ENCODE measurements at regions not wholly inside any gene's neighbourhood (a gene's known extent, or its start where the extent isn't known, plus 50 kb on each side); places are given as distances from the start of the nearest gene placed in this dataset.

DNA sequence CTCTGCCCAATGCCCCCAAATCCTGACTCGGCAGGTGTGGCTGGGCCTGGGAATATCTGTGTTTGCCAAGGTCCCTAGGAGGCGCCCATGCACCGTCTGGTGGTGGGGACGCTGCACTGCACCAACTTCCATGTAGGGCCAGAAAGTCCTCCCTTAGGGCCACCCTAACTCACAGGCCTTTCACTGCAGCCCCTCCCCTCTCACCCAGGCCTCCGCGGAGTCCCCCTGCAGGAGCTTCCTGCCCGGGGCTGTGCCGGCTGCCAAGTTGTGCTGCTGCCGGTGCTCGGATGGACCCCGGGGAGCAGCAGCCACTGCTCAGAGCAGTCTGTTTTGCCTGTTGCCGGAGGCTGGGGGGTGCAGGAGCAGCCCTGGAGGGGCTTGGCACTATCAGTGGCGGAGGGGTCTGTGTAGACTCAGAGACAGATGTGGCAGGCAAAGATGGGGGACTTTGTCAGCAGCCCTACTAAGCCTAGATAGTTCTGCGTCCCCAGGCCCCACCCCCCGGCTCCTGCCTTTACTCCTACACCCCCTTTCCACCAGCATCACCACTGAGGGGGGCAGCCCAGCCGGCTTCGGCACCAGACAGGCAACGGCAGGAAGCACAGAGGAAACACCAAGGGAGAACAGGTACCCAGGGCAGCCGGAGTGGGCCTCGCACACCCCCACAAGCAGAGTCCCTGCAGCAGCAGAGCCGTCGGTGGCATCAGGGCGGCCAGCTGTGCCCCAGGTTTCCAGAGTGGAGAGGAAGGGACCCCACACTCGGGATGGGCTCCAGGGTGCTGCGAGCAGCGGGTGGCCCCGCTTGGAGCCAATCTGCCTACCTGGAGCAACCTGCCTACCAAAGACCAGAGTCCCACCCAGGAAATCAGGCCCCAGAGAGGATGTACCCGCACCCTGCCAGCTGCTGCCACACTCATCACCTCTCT lies 124.3 kb downstream of the TRIM29 start:
- no peak for TF ChIP-seq POLR2A (IDR thresholded peaks at IDR 0.05)
- TF ChIP-seq, protein P1, sequence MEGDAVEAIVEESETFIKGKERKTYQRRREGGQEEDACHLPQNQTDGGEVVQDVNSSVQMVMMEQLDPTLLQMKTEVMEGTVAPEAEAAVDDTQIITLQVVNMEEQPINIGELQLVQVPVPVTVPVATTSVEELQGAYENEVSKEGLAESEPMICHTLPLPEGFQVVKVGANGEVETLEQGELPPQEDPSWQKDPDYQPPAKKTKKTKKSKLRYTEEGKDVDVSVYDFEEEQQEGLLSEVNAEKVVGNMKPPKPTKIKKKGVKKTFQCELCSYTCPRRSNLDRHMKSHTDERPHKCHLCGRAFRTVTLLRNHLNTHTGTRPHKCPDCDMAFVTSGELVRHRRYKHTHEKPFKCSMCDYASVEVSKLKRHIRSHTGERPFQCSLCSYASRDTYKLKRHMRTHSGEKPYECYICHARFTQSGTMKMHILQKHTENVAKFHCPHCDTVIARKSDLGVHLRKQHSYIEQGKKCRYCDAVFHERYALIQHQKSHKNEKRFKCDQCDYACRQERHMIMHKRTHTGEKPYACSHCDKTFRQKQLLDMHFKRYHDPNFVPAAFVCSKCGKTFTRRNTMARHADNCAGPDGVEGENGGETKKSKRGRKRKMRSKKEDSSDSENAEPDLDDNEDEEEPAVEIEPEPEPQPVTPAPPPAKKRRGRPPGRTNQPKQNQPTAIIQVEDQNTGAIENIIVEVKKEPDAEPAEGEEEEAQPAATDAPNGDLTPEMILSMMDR (IDR thresholded peaks at IDR 0.05) = peak; percentile 44 to 78 (median 67)
